ENCODE measurements at regions not wholly inside any gene's neighbourhood (a gene's known extent, or its start where the extent isn't known, plus 50 kb on each side); places are given as distances from the start of the nearest gene placed in this dataset.

DNA sequence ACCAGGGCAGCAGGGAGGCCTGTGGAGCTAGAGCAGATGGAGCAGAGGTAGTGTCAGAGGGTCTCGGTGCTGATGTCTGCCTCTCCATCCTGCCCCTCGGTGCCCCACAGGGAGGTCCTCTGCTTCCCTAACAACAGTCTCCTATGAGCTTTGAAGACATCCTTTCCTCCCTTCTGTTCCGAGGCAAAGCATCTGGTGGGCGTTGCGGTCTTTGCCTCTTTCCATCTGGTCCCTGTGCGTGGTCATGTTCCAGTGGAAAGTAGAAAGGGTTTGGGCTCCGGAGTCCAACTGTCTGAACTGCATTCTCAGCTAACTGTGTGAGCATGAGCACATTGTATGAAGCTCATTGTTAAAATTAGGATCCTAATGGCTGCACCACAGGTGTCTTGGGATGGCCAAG lies 370.6 kb downstream of the AACS start:
- TF ChIP-seq, protein P1, sequence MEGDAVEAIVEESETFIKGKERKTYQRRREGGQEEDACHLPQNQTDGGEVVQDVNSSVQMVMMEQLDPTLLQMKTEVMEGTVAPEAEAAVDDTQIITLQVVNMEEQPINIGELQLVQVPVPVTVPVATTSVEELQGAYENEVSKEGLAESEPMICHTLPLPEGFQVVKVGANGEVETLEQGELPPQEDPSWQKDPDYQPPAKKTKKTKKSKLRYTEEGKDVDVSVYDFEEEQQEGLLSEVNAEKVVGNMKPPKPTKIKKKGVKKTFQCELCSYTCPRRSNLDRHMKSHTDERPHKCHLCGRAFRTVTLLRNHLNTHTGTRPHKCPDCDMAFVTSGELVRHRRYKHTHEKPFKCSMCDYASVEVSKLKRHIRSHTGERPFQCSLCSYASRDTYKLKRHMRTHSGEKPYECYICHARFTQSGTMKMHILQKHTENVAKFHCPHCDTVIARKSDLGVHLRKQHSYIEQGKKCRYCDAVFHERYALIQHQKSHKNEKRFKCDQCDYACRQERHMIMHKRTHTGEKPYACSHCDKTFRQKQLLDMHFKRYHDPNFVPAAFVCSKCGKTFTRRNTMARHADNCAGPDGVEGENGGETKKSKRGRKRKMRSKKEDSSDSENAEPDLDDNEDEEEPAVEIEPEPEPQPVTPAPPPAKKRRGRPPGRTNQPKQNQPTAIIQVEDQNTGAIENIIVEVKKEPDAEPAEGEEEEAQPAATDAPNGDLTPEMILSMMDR (IDR thresholded peaks at IDR 0.05; ENCODE audit: insufficient read depth, low read length, poor library complexity, severe bottlenecking): no peak
- TF ChIP-seq EZH2phosphoT487 (conservative IDR thresholded peaks at IDR 0.05; ENCODE audit: low read length): no peak
